WTC11 (cell line): ENCODE measurements at regions not wholly inside any gene's neighbourhood (a gene's known extent, or its start where the extent isn't known, plus 50 kb on each side); places are given as distances from the start of the nearest gene placed in this dataset.

Experiments used
- ATAC-seq: fragments of 200-7000 bp; cut with Tn5 transposase; 2 replicates; pipeline ENCODE4 v1.10.0; 2021; ENCODE audit warnings: mild to moderate bottlenecking, moderate library complexity
- CTCF ChIA-PET: fragments of 300-600 bp; sonication (Branson Sonifier 250); formaldehyde crosslinking; loops from one replicate; lab custom pipeline; 2021; ENCODE audit warnings: antibody characterized with exemption; lab: Charles Lee
- POLR2A ChIA-PET: fragments of 350-600 bp; sonication (Branson Sonifier 250); formaldehyde crosslinking; loops from one replicate; lab custom pipeline; 2021; ENCODE audit warnings: antibody characterized with exemption; lab: Charles Lee
- DNase-seq: peaks from one replicate; pipeline ENCODE4 v3.0.0; 2021; ENCODE audit warnings: low spot score
- H3K27ac Mint-ChIP-seq: 2 replicates; pipeline ENCODE4 v1.8.0; 2021; ENCODE audit warnings: mixed read lengths
- H3K27me3 Mint-ChIP-seq: 2 replicates; pipeline ENCODE4 v1.8.0; 2021; ENCODE audit warnings: low read depth, mild to moderate bottlenecking, moderate library complexity, mixed read lengths
- H3K36me3 Mint-ChIP-seq: 2 replicates; pipeline ENCODE4 v1.8.0; 2021; ENCODE audit warnings: mixed read lengths
- H3K4me1 Mint-ChIP-seq: 2 replicates; pipeline ENCODE4 v1.8.0; 2022; ENCODE audit warnings: mixed read lengths
- H3K4me3 Mint-ChIP-seq: 2 replicates; pipeline ENCODE4 v1.8.0; 2021; ENCODE audit warnings: mild to moderate bottlenecking, moderate library complexity, mixed read lengths
- H3K9me3 Mint-ChIP-seq: 2 replicates; pipeline ENCODE4 v1.8.0; 2021; ENCODE audit warnings: mixed read lengths
- CBFB ChIP-seq: sonication (generic); formaldehyde crosslinking; IDR thresholded peaks from 2 replicates; pipeline ENCODE4 v1.8.1; 2022; ENCODE audit warnings: mild to moderate bottlenecking, low read depth, missing genetic modification reagents
- CREM ChIP-seq: sonication (generic); formaldehyde crosslinking; IDR thresholded peaks from 2 replicates; pipeline ENCODE4 v1.8.1; 2022; ENCODE audit warnings: mild to moderate bottlenecking, missing genetic modification reagents, moderate library complexity
- ESRRA ChIP-seq: sonication (generic); formaldehyde crosslinking; IDR thresholded peaks from 2 replicates; pipeline ENCODE4 v1.8.1; 2022; ENCODE audit warnings: mild to moderate bottlenecking, missing genetic modification reagents, borderline replicate concordance
- FOXP1 ChIP-seq: sonication (generic); formaldehyde crosslinking; IDR thresholded peaks from 2 replicates; pipeline ENCODE4 v1.8.0; 2022; ENCODE audit warnings: missing genetic modification reagents, mild to moderate bottlenecking, moderate library complexity, borderline replicate concordance
- GRHL2 ChIP-seq: fragments of 250-450 bp; sonication (Bioruptor Pico); IDR thresholded peaks from 2 replicates; pipeline ENCODE4 v1.8.0; 2022; ENCODE audit warnings: mild to moderate bottlenecking, moderate library complexity; ENCODE audit not compliant: insufficient replicate concordance, severe bottlenecking
- IRF2 ChIP-seq: sonication (generic); formaldehyde crosslinking; IDR thresholded peaks from 2 replicates; pipeline ENCODE4 v1.8.0; 2022; ENCODE audit warnings: low read depth, missing genetic modification reagents, borderline replicate concordance
- OVOL2 ChIP-seq: fragments of 250-450 bp; sonication (Bioruptor Pico); IDR thresholded peaks from 2 replicates; pipeline ENCODE4 v1.9.0; 2021; ENCODE audit warnings: mild to moderate bottlenecking, borderline replicate concordance
- ZNF263 ChIP-seq: sonication (generic); formaldehyde crosslinking; IDR thresholded peaks from 2 replicates; pipeline ENCODE4 v1.8.1; 2022; ENCODE audit warnings: low read depth, mild to moderate bottlenecking, moderate library complexity, missing genetic modification reagents
- TF ChIP-seq, protein P1 (sequence below): sonication (generic); formaldehyde crosslinking; IDR thresholded peaks from 2 replicates; pipeline ENCODE4 v1.8.0; 2022; ENCODE audit warnings: missing genetic modification reagents
- TF ChIP-seq, protein P2 (sequence below): sonication (generic); formaldehyde crosslinking; IDR thresholded peaks from 2 replicates; pipeline ENCODE4 v1.8.0; 2023; ENCODE audit warnings: missing genetic modification reagents
- TF ChIP-seq, protein P3 (sequence below): fragments of 250-450 bp; sonication (Bioruptor Pico); IDR thresholded peaks from 2 replicates; pipeline ENCODE4 v1.9.0; 2021; ENCODE audit warnings: mild to moderate bottlenecking
- TF ChIP-seq, protein P4 (sequence below): sonication (generic); formaldehyde crosslinking; IDR thresholded peaks from 2 replicates; pipeline ENCODE4 v1.8.1; 2023; ENCODE audit warnings: mild to moderate bottlenecking, missing genetic modification reagents, moderate library complexity
- TF ChIP-seq, protein P5 (sequence below): fragments of 250-450 bp; sonication (Bioruptor Pico); IDR thresholded peaks from 2 replicates; pipeline ENCODE4 v1.9.0; 2021; ENCODE audit warnings: mild to moderate bottlenecking
- TF ChIP-seq, protein P6 (sequence below): fragments of 250-450 bp; sonication (Bioruptor Pico); IDR thresholded peaks from 2 replicates; pipeline ENCODE4 v2.1.2; 2022; ENCODE audit warnings: mild to moderate bottlenecking, moderate library complexity
- TF ChIP-seq, protein P7 (sequence below): sonication (generic); formaldehyde crosslinking; IDR thresholded peaks from 2 replicates; pipeline ENCODE4 v1.8.1; 2023; ENCODE audit warnings: mild to moderate bottlenecking, missing genetic modification reagents
- TF ChIP-seq, protein P8 (sequence below): sonication (generic); formaldehyde crosslinking; IDR thresholded peaks from 2 replicates; pipeline ENCODE4 v1.8.0; 2022; ENCODE audit warnings: mild to moderate bottlenecking, missing genetic modification reagents

DNA sequence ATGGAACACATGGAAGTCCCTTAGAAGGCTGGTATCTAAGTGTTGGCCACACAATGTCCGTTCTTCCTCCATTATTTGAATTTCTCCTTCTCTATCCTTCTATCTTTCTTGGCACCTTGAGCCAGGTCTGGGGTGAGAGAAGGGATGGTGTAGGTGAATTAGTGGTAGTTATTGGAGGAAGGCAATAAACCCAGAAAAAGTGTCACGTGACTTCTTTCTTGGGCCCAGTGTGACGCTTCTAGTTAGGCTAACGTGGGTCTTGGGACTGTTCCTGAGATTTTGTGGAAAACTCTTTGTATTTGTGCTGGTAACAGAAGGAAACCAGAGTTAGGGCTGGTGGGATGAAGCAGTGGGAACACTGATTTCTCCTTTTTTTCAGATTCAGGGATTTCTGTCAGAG, 53.1 kb upstream of the ELF5 start:
- TF ChIP-seq, protein P1, sequence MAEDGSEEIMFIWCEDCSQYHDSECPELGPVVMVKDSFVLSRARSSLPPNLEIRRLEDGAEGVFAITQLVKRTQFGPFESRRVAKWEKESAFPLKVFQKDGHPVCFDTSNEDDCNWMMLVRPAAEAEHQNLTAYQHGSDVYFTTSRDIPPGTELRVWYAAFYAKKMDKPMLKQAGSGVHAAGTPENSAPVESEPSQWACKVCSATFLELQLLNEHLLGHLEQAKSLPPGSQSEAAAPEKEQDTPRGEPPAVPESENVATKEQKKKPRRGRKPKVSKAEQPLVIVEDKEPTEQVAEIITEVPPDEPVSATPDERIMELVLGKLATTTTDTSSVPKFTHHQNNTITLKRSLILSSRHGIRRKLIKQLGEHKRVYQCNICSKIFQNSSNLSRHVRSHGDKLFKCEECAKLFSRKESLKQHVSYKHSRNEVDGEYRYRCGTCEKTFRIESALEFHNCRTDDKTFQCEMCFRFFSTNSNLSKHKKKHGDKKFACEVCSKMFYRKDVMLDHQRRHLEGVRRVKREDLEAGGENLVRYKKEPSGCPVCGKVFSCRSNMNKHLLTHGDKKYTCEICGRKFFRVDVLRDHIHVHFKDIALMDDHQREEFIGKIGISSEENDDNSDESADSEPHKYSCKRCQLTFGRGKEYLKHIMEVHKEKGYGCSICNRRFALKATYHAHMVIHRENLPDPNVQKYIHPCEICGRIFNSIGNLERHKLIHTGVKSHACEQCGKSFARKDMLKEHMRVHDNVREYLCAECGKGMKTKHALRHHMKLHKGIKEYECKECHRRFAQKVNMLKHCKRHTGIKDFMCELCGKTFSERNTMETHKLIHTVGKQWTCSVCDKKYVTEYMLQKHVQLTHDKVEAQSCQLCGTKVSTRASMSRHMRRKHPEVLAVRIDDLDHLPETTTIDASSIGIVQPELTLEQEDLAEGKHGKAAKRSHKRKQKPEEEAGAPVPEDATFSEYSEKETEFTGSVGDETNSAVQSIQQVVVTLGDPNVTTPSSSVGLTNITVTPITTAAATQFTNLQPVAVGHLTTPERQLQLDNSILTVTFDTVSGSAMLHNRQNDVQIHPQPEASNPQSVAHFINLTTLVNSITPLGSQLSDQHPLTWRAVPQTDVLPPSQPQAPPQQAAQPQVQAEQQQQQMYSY (CRISPR knock-in tag): no peak
- TF ChIP-seq, protein P2, sequence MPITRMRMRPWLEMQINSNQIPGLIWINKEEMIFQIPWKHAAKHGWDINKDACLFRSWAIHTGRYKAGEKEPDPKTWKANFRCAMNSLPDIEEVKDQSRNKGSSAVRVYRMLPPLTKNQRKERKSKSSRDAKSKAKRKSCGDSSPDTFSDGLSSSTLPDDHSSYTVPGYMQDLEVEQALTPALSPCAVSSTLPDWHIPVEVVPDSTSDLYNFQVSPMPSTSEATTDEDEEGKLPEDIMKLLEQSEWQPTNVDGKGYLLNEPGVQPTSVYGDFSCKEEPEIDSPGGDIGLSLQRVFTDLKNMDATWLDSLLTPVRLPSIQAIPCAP (CRISPR knock-in tag): no peak
- TF ChIP-seq FOXP1 (CRISPR knock-in tag) (no peak), IRF2 (no peak), ZNF263 (CRISPR knock-in tag) (no peak), GRHL2 (CRISPR knock-in tag) (no peak), ESRRA (CRISPR knock-in tag) (no peak), CREM (no peak)
- TF ChIP-seq, protein P3, sequence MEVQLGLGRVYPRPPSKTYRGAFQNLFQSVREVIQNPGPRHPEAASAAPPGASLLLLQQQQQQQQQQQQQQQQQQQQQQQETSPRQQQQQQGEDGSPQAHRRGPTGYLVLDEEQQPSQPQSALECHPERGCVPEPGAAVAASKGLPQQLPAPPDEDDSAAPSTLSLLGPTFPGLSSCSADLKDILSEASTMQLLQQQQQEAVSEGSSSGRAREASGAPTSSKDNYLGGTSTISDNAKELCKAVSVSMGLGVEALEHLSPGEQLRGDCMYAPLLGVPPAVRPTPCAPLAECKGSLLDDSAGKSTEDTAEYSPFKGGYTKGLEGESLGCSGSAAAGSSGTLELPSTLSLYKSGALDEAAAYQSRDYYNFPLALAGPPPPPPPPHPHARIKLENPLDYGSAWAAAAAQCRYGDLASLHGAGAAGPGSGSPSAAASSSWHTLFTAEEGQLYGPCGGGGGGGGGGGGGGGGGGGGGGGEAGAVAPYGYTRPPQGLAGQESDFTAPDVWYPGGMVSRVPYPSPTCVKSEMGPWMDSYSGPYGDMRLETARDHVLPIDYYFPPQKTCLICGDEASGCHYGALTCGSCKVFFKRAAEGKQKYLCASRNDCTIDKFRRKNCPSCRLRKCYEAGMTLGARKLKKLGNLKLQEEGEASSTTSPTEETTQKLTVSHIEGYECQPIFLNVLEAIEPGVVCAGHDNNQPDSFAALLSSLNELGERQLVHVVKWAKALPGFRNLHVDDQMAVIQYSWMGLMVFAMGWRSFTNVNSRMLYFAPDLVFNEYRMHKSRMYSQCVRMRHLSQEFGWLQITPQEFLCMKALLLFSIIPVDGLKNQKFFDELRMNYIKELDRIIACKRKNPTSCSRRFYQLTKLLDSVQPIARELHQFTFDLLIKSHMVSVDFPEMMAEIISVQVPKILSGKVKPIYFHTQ (CRISPR knock-in tag): no peak
- TF ChIP-seq, protein P4, sequence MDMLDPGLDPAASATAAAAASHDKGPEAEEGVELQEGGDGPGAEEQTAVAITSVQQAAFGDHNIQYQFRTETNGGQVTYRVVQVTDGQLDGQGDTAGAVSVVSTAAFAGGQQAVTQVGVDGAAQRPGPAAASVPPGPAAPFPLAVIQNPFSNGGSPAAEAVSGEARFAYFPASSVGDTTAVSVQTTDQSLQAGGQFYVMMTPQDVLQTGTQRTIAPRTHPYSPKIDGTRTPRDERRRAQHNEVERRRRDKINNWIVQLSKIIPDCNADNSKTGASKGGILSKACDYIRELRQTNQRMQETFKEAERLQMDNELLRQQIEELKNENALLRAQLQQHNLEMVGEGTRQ (CRISPR knock-in tag): no peak
- TF ChIP-seq, protein P5, sequence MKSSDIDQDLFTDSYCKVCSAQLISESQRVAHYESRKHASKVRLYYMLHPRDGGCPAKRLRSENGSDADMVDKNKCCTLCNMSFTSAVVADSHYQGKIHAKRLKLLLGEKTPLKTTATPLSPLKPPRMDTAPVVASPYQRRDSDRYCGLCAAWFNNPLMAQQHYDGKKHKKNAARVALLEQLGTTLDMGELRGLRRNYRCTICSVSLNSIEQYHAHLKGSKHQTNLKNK (CRISPR knock-in tag): no peak
- H3K27me3 Mint-ChIP-seq: no peaks in the 10 kb centered on the region
- POLR2A ChIA-PET: no interaction called here

DNA sequence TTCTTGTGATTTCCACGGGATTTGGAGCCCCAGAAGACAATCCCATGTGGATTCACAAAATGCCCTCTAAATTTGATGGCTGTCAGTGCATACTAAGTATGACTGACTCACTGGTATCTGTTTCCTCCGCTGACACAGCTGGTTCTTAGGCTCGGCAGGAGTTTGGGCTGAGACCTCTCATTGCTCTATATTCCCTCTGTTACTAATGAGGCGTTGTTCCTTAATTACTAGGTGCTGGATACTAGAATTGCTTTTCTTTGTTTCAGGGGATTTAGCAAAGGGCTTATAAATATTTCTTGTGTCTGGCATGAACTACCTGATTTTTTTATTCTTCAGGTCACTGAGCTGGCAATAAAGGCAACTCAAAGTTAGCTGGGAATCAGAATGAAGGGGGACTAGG, 53.2 kb upstream of the EHF start:
- ChIA-PET POLR2A (no interaction called here), CTCF (interaction anchor here (0.7 kb wide), 1 partner anchor 22 kb away, joined by 3 read pairs; no protein-coding TSS in a partner anchor)
- H3K27ac Mint-ChIP-seq: no peak overlapping the region
- H3K27me3 Mint-ChIP-seq: no peaks in the 10 kb centered on the region
- peaks cover 12% of the 10 kb centered on the region for H3K4me1 Mint-ChIP-seq
- H3K9me3 Mint-ChIP-seq: no peaks in the 10 kb centered on the region
- TF ChIP-seq, protein P1 (CRISPR knock-in tag): no peak
- TF ChIP-seq OVOL2 (CRISPR knock-in tag) (no peak), CBFB (CRISPR knock-in tag) (no peak), IRF2 (no peak)
- TF ChIP-seq, protein P6, sequence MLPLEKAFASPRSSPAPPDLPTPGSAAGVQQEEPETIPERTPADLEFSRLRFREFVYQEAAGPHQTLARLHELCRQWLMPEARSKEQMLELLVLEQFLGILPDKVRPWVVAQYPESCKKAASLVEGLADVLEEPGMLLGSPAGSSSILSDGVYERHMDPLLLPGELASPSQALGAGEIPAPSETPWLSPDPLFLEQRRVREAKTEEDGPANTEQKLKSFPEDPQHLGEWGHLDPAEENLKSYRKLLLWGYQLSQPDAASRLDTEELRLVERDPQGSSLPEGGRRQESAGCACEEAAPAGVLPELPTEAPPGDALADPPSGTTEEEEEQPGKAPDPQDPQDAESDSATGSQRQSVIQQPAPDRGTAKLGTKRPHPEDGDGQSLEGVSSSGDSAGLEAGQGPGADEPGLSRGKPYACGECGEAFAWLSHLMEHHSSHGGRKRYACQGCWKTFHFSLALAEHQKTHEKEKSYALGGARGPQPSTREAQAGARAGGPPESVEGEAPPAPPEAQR (CRISPR knock-in tag): no peak
- TF ChIP-seq, protein P7, sequence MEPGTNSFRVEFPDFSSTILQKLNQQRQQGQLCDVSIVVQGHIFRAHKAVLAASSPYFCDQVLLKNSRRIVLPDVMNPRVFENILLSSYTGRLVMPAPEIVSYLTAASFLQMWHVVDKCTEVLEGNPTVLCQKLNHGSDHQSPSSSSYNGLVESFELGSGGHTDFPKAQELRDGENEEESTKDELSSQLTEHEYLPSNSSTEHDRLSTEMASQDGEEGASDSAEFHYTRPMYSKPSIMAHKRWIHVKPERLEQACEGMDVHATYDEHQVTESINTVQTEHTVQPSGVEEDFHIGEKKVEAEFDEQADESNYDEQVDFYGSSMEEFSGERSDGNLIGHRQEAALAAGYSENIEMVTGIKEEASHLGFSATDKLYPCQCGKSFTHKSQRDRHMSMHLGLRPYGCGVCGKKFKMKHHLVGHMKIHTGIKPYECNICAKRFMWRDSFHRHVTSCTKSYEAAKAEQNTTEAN (CRISPR knock-in tag): no peak
- TF ChIP-seq, protein P8, sequence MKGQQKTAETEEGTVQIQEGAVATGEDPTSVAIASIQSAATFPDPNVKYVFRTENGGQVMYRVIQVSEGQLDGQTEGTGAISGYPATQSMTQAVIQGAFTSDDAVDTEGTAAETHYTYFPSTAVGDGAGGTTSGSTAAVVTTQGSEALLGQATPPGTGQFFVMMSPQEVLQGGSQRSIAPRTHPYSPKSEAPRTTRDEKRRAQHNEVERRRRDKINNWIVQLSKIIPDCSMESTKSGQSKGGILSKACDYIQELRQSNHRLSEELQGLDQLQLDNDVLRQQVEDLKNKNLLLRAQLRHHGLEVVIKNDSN: no peak
- no peak overlapping the region for H3K4me3 Mint-ChIP-seq
- ATAC-seq (no peak), DNase-seq (no peak)
- H3K36me3 Mint-ChIP-seq: no peaks in the 10 kb centered on the region

More for the DNA sequence above, 53.1 kb upstream of the ELF5 start:
- CTCF ChIA-PET: interaction anchor here (1.4 kb wide), 1 partner anchor 19 kb away, joined by 7 read pairs; no protein-coding TSS in a partner anchor
- no peak for DNase-seq
- H3K4me1 Mint-ChIP-seq: peaks cover 12% of the 10 kb centered on the region
- H3K9me3 Mint-ChIP-seq: no peaks in the 10 kb centered on the region
- no peaks in the 10 kb centered on the region for H3K36me3 Mint-ChIP-seq
- no peak overlapping the region for H3K4me3 Mint-ChIP-seq
- no peak for ATAC-seq
- H3K27ac Mint-ChIP-seq: no peak overlapping the region
